GM19452 (cell line): ENCODE measurements at regions not wholly inside any gene's neighbourhood (a gene's known extent, or its start where the extent isn't known, plus 50 kb on each side); places are given as distances from the start of the nearest gene placed in this dataset.

Experiments
- ATAC-seq: cut with Tn5 transposase; IDR thresholded peaks from one replicate; pipeline ENCODE4 v1.9.1; 2021; ENCODE audit not compliant: unreplicated experiment

DNA sequence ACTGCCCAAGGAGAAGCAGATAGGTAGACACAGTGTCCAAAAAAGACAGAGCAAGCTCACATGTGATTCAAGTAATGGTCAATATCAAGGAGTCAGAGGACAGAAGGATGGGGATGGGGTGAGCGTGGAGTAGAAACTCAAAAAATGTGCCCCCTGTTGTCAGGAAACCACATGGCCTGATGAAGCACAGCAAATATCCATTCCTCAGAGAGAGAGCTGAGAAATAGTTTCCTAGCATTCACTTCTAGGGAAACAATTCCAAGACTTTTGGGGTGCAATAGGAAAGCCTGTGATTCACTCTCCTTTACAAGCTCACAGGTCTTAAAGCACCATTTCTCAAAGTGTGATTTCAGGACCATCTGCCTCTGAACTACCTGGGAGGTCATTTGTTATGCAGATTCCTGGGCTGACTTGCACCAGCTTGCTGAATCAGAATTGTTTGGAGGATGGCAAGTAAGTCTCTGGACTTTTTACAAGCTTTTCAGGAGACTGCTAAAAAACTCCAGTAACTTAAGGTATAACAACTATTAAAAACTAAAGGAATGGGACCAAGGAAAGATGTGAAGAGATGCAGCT lies 432.8 kb downstream of the HDGFL1 start:
- ATAC-seq: no peak

DNA sequence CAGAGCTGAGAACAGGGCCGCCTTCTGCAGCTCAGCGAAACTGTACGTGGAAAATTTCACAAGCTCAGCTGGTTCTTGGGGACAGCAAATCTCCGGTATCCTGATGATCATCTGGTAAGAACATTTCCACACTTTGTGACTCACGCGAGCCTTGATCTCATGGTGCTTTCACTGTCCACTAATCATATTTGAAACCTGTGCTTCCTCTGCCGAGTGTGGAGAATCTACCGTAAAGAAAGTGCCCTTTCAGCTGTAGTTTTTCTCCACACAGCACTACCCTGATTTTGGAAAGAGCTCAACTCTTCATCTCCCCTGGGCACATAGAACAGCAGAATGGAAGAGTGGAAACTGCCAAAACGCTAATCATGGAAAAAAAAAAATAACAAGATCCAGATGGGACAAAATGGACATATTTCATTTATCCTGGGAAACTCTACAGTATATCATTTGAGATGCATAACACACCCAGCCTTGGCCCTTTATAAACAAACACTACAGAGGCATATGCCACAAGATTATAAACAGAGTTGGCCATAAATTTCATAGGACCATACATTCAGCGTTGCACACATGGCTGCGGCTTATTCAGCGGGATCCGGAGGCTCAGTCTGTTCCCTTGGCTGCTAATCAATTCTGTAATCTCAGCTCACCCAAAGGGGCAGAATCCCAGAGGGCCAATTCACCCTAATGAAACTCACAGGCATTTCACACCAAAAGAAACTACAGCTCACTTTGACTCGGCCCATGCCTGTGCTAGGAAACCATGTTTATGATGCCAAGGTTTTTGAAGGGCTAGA lies 434.5 kb downstream of the HDGFL1 start:
- no peak for ATAC-seq

DNA sequence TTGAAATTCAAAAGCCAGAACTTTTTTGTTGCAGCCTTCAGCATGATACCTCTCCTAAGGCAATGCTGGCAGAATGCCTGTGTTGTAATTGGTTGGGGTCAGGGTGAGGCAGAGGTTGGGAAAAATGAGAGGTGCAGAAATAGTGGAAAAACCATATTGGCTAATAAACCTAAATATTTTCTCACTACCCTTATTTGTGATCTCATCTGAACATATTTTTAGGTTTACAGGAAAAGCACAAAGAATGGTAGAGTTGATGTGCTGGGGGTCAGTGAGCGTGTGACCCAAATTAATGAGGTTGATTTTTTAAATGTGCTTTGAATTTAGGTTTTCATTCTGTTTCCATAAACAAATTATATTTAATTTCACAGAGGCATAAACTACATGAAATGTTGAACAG lies 437.3 kb downstream of the HDGFL1 start:
- ATAC-seq: no peak

DNA sequence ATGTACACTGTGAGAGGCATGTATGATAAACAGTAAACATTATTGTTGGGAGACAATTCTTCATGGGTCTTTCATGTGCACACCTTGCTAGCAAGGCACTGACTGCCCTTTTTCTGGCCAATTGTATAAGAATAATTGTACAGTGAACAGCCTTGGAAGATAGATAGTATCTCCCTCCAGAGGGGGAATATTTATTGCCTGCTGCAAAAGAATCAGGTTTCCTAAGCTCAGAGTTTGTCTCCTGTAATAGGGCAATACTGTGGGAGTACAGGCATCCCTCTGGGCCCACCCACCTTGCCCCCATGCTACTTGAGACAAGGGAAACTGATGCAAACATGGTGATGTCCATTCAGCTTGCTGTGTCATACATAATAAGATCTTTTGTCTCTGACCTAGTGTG lies 442.2 kb downstream of the HDGFL1 start:
- no peak for ATAC-seq

DNA sequence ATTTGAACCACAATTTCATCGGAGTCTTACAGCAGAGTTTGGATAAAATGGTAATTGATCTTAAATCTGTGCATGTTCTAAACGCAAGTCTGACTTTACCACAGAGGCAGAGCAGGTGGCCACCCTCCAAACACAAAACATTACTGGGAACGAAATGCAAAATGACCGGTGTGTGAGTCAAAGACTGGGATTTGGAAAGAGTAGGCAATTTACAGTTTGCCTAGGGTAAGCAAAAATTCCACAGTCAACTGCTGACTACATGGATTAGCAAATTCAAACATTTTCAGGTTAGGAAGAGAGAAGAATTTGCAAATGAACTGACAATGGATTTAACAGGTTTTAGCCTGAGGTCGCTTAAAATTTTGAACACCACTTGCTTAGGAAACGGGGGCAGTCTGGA lies 444.4 kb downstream of the HDGFL1 start:
- ATAC-seq: no peak

- ATAC-seq: no peak
Measured at GRCh38 chr6:23016696-23017095, 447.3 kb downstream of the HDGFL1 start.

- no peak for ATAC-seq
Measured at GRCh38 chr6:23021487-23021886, 452.1 kb downstream of the HDGFL1 start.

GRCh38 chr6:23027281-23027680 lies 457.9 kb downstream of the HDGFL1 start:
- ATAC-seq: no peak

DNA sequence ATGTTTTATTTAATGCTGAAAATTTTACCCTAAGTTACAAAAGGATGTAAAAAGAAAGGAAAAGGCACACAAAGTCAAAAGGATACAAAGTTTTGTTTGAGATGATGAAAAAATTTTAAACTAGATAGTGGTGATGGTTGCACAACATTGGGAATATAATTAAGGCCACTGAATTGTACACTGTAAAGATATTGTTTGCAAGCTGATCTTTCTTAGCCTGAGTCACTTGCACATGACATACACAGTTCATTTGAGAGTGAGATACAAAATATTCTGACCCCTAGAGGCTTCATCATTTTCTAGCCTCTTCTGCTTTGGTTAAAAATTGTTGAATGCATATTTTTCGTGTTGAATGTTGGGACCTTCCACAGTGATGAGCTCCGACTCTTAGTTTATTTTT lies 462.6 kb downstream of the HDGFL1 start:
- no peak for ATAC-seq

- ATAC-seq: no peak
Measured at GRCh38 chr6:23034926-23035325, 465.6 kb downstream of the HDGFL1 start.

DNA sequence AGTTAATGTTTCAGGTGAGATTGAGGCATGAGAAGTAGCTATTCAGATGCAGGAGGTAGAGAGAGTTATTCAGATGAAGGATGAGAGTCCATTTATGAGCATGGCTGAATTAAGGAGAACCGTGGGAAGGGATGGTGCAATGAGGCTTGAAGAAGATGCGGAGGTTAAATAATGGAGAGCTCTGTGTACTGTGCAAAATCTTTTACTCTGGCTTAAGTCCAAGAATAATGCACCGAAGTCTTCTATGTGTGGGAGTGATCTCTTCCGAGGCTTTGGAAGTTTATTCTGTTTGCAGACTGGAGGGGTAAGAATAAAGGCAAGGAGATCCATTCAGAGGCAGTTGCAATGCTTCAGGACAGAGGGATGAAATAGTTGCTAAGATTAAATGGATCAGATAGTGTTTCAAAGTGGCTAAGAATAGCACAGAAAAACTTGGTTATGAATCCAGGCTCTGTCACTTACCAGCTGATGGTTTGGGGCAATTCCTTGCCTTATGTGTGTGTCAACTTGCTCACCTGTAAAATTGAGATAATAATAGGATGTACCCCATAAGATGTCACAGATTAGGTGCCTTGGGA lies 467.1 kb downstream of the HDGFL1 start:
- ATAC-seq: no peak

GRCh38 chr6:23040899-23041298 lies 471.5 kb downstream of the HDGFL1 start:
- no peak for ATAC-seq

DNA sequence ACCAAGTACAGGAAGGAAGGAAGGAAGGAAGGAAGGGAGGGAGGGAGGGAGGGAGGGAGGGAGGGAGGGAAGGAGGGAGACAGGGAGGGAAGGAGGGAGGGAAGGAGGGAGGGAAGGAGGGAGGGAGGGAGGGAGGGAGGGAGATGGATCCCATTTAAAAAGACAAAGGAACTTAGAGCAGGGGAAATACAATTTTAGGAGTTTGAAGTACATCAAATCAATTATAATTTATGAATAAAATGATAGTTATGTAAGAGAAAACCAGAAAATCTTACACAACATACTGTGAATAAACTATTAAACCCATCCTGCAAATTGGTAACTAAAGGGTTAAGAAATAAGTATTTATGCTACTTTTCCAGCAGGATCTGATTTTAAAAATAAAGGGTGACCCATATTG lies 475.9 kb downstream of the HDGFL1 start:
- no peak for ATAC-seq

GRCh38 chr6:23055523-23055922 lies 486.2 kb downstream of the HDGFL1 start:
- no peak for ATAC-seq

GRCh38 chr6:23073821-23074220 lies 504.5 kb downstream of the HDGFL1 start:
- ATAC-seq: no peak

DNA sequence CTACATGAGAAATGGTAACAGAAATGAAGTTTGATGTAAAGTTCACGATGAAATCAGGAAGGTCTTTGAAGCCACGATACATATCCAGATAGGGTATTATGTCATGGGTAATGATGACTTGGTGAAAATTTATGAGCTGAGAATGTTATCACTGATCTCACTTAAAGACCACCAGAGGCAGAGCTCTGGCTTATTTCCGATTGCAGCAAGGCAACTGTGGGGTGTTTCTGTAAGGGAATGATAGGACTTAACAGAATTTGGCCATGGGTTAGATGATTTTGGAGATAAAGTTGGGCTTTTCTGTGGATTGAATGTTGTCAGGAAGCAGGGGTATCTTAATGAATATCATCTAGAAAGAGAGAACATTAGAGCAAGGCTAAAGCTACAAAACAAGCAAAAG lies 508.4 kb downstream of the HDGFL1 start:
- ATAC-seq: no peak

DNA sequence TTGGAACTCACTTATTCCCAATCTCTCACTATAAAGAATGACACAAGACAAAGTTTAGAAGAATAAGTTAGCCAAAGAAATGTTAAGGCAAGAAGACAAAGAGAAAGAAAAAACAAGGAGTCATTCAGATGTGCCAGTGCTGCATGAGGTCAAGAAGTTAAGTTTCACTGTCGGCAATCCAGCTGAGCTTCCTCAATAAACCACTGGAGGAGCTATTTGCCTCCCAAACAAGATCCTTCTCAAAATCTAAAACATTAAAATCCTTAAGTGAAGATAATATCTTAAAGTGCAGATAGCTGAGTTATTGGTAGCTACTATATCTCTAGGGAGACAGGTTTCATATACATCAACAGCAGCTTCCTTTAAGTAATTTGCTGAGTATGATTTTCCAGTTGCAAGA lies 512.3 kb downstream of the HDGFL1 start:
- no peak for ATAC-seq

DNA sequence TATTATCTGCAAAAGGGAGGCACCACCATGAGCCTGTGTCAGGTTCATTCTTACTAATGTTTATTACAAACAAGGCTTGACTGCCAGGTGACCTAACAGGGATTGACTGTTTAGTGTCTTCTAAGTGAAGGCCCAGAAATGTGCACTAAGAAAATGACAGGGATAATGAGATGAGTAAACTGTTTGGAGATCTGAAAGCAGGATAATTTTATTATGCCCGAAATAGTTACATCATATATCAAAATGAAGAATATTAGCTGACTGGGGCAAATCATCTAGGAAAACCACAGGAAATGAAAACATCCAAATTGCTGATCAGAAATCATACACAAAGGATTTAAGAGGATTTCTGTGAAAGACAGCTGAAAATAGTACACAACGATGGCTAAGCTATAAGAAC lies 516.7 kb downstream of the HDGFL1 start:
- no peak for ATAC-seq

DNA sequence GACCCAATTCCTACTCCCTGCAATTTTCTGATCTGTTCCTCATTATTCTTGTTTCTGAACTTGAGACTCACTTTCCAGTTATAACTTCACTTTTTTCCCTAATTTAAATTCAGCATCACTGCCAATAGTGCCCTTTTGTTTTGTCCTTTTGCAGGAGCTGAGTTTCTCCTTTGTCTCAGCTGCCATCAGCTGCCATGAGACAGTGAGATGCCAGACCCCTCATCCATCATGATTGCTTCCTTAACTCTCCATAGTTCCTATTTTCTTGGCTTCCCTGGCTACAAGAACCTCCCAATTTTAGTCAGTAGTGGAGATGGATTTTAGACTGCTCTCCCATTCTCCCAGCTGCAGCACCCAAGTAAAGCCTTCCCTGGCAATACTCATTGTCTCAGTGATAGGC lies 518.1 kb downstream of the HDGFL1 start:
- ATAC-seq: no peak

DNA sequence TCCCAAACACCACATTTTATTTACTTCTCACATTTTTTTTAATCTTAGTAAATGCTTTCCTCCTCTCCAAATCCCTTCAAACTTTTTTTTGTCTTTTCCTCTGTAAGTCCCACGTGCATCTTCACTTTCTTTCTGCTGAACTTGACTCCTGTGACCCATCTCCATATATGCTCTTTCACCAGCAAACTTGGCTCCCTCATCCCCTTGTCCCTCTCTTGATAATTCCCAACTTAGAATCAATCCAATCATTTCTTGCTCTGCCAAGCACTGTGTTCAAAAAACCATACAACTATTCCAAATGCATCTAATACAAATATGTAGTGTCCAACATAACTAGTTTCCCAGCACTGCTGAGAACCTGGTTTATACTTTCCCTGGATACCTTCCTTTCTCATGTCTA lies 519.4 kb downstream of the HDGFL1 start:
- ATAC-seq: no peak

DNA sequence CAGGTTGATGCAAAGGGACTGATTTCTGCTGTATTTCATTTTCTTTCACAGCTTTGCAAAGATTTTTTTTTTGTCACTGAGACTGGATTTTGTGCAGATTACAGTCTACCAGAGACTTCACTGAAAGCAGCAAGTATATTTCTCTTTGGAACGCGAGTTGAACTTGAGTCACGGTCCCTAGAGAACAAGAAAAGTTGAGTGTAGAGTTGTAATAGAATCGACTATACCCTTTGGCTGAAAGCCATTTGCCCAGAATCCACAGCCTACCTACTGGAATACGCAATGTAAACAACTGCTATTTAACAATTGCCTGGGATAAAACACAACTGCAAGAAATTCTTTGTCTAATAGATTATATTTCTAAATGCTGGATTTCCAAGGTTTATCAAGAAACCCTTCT lies 520.6 kb downstream of the HDGFL1 start:
- no peak for ATAC-seq

- no peak for ATAC-seq
Measured at GRCh38 chr6:23091795-23092194, 522.4 kb downstream of the HDGFL1 start.

DNA sequence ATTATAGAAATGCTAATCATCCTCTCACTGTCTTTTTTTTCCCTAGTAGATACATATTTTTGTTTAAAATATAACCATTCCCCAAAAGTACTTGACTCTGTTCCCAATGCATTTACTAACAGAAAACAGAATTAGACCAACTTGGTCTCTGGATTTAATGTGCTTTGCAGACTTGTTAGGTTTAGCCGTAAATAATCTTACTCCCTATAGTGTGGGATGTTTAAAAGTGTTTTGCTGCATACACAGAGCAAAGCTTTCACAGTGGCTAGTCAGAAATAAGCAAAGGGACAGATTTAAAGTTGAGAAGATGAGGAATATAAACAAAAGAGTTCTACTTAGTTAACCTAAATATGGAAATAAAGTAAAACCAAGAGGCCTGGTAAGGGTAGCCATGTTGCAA lies 527.5 kb downstream of the HDGFL1 start:
- no peak for ATAC-seq
